PFSK-1 (cell line): ENCODE measurements at regions not wholly inside any gene's neighbourhood (a gene's known extent, or its start where the extent isn't known, plus 50 kb on each side); places are given as distances from the start of the nearest gene placed in this dataset.

Experiments
- POLR2AphosphoS5 ChIP-seq: IDR thresholded peaks from 2 replicates; pipeline ENCODE4 v1.6.1; 2012; ENCODE audit warnings: low read depth, mild to moderate bottlenecking, control low read depth, low read length, moderate library complexity
- SIN3A ChIP-seq: IDR thresholded peaks from 2 replicates; pipeline ENCODE4 v1.6.1; 2012; ENCODE audit warnings: mild to moderate bottlenecking, low read length, moderate library complexity, borderline replicate concordance; ENCODE audit not compliant: insufficient read depth
- TAF1 ChIP-seq: IDR thresholded peaks from 2 replicates; pipeline ENCODE4 v1.6.1; 2012; ENCODE audit warnings: low read length, control low read depth, borderline replicate concordance; ENCODE audit not compliant: insufficient read depth

DNA sequence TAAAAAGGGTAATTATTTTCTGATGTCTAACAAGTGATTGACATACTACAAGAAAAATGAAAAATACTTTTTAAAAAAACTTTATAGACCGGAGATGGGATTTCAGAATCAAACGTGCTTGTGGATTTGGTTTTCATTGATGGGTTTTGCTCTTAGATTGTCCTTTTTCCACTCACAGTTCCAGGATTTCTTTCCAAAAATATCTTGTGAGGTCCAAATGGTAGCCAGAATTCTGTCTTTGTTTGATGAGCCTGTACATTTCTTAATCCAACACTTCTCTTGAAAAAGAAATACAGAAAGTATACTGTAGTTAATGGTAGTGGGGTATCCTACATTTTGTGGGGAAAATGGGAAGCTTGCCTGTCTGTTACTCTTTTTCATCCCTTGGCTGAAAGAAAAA is 329.3 kb downstream of the KCNJ2 start:
- TF ChIP-seq POLR2AphosphoS5 (no peak), TAF1 (no peak), SIN3A (no peak)
